Inflammatory macrophage treated with lipopolysaccharide for 4 hours (primary cell): ENCODE measurements at regions not wholly inside any gene's neighbourhood (a gene's known extent, or its start where the extent isn't known, plus 50 kb on each side); places are given as distances from the start of the nearest gene placed in this dataset.

Experiments used
- DNase-seq: peaks from one replicate; pipeline ENCODE4 v3.0.0-alpha.2; 2020

DNA sequence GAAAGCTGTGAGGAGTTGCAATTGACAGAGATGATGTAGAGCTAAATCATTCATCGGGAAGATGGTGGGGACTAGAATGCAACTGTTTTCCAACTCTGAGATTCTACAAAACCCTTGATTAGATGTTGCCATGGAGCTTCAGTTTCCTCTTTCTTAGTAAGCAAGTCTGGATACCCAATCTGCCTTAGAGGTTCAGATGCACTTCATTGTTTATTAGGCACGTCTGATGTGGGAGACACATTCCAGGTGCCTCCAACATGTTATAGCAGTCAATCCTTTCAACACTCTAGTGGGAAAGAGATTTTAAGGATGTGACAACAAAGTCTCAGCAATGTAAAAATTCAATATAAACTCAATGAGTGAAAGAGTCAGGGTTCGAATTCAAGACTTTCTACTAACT lies 291.3 kb upstream of the PHYHIPL start:
- DNase-seq, result no peak

DNA sequence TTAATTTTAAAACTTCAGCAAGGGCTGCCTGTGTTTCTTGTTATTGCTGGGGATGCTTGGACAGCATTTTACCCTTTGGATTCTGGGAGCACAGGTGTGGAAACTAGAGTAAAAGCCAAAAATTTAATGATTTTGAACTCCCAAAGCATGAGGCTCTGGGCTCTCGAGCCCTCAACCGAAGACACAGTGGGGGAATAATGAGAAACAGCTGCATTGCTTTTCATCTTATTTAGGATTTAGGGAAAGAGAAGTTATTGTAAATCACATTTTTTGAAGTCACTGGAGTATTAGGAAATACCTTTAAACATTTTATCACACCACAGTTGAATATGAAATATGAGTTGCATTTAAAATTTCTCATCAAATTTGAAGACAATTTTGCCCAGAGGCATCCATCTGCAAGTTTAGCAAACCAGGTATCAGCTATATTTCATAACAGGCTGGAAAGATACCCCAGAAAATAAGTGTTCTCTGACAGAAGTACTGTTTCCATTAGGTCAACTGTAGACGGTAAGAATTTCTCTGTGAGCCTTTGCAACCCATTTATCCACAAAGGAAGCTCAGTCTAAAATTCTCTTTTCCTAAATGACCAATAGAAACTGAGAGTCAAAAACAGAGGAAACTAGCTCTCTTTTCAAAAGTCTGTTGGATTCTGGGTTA lies 290.6 kb upstream of the PHYHIPL start:
- no peak for DNase-seq

DNA sequence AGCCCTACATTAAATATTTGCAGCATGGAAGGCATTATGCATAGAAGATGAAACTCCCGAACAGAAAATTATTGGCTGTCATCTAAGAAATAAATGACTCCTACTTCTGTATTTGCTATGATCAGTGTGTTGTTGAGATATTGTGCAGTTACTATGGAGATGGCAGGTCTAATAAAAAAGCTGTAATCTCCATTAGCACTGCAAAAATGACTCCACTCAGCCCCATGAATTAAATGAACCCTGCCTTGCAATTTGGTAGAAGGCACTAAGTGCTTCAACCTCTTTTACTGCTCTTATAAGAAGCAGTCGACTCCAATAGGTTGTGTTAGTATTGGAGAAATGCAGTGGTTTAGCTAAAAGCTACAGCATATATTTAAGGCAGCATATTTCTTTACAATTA lies 290.0 kb upstream of the PHYHIPL start:
- DNase-seq, result no peak

DNA sequence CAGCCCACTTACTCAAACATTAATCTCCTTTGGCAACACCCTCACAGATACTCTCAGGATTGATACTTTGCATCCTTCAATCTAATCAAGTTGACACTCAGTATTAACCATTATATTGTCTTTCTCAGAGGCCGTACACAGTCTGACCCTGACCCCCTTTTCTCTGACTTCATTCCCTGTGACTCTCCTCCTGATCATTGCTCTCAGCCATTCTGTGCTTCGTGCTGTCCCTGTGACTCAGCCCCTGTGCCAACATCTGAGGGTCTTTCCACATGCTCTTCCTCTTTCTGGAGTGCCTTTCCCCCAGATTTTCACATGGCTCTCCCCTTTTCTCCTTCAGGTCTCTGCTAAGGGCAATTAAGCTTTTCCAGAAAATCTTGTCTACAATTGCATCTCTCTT lies 289.0 kb upstream of the PHYHIPL start:
- DNase-seq, result no peak

DNA sequence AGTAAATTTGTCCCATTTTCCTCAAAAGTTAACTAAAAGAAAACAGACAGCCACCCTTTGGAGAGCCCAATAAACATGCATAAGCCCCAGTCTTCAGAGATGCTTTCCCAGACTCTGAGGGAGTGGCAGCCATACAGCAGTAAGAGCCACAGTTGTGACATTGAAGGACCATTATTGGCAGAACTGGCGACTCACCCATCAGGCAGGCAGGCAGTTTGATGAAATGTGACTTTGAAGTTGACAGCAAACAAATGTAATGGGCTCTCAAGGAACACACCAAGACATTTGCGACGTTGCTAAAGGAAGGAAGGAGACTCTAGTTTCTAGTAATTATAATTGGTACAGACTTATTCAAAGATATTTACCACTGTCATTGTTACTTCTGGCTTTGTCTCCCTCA lies 287.5 kb upstream of the PHYHIPL start:
- DNase-seq, result no peak

DNA sequence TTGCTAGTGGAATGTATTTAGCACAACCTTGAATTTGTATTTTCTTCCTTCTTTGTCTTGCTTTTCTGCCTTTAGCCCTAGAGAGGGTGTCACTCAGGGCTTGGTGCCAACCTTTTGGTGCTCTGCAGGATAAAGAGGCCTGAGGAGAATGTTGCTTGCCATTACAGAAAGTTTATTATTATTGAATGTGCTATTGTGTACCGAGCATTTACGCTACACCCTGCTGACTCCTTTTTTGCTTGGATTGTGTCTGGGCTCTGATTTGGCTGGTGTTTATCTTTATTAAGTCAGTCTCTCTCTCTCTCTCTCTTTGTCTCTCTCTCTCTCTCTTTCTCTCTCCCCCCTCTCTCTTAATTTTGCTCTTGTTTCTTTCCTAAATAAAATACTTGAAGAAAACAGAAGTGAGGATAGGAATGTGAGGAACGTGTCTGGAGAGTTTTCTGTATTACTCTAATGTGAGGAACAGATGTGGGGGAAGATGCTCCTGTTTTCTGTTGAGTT lies 284.4 kb upstream of the PHYHIPL start:
- DNase-seq, result no peak

DNA sequence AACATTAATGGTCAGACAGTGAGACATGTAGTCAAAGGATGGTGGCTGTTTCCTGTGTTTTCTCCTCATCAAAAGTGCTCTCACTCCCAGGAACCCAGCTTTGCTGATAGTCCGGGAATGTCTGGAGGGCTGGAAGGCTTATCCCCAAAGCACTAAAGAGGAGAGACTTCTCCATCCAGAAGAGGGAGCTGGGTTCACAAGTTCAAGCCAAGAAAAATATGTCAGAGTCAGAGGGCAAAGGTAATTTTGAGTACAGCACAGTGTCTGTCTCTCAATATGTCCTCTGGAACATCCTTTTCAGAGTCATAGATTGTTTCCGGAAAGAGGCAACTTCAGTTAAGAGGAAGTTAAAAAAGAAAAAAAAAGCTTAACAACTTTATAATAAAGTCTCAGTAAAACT lies 281.5 kb upstream of the PHYHIPL start:
- DNase-seq, result no peak

DNA sequence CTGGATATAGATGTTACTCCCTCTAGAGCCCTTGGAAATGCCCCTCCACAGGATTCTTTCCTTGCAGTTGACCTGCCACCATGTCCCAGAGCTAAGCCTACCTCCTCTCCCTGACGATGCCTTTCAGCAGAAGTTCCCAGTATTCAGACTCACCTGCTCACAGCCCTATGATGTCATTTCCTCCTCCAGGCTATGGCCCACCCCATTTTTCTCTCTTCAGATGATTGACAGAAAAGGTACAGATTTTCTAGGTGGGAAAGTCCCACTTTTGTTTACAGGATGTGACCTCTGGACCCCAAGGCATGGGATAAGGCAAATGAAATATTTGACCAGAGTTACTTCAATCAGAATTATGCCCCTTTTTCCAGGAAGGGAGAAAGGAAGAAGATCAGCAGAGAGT lies 280.2 kb upstream of the PHYHIPL start:
- DNase-seq, result no peak

DNA sequence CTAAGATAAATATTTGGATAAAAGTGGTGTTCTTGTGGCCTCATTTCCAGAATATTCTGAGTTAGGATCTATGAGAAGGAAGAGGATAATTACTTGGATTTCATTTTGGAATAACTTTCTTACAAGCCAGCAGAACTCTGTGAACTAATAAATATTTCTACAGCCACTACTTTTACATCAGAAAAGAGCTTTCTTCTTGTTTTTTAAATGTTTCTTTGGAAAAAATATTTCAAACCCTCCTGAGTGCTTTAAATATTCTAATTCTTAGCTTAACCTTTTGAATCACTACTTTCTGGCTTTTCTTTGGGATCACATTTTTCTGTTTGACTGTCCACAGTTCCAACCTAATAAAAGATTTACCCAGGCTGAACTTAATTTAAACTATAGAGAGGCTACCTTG lies 279.2 kb upstream of the PHYHIPL start:
- DNase-seq, result no peak

DNA sequence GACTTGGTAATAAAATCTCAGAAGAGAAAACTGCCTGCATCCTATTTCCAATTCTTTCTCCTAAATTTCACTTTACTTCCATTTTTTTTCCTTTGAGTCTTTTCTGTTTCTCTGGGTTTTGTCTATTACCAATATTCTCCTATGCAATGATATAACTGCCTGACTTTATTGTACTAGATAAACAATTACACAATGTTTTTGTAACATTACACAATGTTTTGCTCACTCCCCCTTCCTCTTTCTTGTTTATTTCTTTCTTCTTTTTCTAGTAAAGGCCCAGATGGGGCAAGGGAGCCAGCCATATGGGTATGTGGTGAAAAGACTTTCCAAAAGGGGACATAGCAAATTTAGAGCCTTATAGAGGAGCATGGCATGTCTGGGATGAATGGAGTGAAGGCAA lies 278.7 kb upstream of the PHYHIPL start:
- DNase-seq, result no peak

DNA sequence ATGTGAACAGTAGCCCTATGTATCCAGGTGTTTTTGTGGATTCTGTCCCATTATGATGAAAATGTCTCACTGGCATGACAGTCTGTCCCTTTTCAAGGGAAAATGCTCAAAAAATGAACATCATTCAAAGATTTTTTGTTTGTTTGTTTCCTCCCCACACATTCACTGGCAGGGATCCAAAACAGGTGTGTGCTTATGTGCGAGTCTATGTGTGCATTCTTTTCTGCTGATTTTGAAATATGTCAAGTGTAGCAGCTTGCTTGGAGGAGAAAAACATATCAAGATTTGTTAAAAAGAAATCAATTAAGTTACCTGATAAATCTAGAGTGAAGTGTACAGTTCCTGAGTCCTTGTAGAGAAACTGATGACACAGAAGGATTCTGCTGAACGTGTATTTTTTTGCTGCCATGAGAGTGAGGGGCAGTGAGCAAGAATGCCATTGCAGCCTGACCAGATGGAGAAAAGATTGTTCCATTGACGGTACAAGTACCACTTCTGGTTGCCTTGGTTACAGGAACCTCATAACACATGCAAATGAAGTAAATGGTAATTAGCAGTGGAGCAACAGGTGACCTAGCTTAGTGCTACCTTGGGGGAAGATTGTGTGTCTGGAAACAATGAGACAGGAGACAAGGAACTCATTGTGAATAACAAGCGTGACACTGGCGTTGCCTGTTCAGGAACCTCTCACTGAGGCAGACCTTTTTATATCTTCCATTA lies 277.4 kb upstream of the PHYHIPL start:
- no peak for DNase-seq

DNA sequence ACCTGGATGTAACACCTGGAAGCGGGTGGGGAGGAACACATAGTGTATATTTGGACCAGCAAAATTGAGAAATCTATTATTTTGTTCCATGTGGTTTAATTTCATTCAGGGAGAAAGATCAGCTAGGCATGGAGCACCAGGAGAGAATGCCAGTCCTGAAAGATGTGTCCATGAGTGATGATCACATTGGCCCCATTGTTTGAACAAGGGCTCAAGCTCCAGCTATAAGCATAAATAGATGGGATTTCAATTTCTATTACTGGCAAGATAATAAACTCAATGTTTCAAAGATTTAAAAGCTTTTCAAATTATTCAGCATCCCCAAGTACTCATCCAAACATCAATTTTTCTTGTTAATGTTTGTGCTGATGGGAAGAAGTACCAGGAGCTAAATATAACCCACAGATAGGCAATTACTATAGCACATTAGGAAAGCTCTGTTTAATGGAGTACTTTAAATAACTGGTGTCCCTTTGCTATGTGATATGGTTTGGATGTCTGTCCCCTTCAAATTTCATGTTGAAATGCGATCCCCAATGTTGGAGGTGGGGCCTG lies 275.3 kb upstream of the PHYHIPL start:
- no peak for DNase-seq

DNA sequence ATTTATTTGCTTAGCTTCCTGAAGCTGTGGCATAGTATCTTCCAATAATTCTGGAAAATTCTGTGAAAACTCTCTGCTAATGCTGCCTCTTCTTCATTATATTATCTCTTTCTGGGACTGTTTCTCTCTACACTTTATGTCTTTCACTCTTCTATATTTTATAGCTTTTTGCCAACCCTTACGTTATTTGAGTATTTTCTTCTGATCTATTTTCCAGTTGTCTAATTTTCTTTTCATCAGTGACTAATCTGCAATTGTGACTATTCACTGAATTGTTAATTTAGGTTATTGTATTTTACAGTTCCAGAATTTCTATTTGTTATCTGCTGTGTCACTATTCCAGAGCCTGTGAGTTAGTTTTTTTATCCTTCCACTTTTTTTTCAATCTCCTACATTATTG lies 273.4 kb upstream of the PHYHIPL start:
- DNase-seq, result no peak

DNA sequence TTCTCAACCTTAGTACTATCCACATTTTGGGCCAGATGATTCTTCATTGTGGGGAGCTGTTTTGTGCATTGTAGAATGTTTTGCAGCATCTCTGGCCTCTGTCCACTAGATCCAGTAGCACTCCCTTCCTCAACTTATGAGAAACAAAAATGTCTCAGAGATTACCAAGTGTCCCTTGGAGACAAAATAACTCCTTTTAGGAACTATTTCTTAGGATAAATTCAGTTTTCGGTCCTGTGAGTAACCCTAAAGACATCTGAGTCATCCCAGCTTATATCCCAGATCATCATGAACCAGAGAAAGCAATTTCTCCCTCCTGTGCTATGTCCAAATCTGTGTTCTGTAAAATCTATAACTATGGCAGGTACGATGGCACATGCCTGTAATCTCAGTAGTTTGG lies 266.6 kb upstream of the PHYHIPL start:
- DNase-seq, result no peak

DNA sequence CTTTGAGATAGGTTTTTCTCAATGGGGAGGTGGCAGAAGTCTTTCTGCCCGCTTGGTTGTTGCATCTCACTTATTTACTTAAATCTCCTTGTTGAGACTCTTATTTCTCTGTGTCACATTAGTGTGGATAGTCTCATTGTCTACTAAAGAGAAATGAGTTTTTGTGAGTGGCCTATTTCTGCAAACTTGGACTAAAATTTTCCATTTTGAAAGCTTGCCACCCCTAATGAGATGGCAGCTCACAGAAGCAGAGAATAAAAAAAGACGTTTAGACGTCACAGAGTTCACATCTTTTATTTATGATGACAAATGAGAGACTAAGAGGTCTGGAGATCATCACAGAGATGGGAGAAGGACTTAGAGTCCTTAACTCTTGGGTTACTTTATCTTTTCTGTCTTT lies 262.7 kb upstream of the PHYHIPL start:
- no peak for DNase-seq

DNA sequence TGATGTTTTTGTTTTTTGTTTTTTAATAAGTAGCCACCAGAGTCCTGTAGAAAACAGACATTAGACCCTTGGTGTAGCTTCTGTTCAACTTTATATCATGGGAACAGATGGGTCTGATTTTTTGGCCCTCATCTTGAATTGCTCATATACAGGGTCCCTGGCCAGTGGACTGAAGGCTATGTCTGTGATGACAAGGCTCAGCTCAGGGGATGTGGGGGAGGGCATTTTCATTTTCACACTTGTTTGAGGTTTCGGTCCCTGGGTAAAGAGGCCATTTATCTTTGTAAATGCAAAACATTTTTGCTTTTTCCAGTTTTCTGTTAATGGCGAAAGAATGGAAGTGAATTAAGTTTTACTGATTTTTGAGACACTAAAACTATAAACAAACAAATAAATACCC lies 257.6 kb upstream of the PHYHIPL start:
- no peak for DNase-seq

DNA sequence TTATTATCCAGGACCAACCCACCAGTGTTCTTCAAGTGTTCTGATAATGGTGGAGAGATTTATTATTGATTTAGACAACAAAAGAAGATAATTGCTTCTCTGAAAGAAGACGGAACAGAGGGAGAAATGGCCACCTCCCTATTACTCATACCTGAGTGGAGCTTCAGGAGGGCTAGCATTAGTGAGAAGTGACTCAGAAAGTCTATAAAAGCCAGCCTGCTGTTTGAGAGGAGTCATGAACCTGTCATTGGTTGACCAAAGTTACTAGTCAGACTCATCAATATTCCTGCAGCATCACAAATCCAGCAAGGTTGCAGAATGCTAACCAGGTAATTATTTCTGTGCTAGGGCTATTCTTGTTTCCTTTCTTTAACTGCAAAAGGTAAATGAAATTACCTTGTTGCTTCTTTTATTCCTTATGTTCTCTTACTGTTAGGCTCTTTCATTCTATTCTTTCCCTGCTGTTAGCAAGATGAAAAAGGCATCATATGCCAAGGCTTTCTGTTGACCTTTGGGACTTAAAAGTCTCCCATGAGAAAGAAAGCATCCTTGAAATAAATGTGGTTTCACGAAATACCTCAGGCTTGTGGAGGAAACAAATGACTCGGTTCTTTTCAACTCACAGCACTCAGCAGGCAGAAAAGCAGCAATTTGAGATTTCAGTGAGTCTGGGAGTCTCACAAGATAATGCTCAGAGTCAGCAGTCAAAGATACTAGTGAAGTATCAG lies 256.4 kb upstream of the PHYHIPL start:
- DNase-seq, result no peak

DNA sequence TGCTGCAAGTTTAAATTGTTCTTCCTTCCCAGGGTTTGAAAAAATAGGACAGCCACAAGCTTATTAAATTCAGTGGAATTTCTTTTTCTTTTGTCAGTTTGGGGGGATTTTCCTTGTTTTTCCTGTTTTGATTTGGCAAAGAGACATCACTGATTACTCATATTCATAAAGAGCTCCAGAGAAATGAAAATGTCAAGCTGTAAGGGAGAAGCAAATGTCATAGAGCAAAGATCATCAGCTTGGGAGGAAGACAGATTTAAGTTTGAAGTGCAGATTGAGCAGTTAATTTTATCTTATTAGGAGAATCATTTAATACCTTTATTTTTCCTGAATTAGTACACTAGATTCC lies 255.8 kb upstream of the PHYHIPL start:
- DNase-seq, result no peak

DNA sequence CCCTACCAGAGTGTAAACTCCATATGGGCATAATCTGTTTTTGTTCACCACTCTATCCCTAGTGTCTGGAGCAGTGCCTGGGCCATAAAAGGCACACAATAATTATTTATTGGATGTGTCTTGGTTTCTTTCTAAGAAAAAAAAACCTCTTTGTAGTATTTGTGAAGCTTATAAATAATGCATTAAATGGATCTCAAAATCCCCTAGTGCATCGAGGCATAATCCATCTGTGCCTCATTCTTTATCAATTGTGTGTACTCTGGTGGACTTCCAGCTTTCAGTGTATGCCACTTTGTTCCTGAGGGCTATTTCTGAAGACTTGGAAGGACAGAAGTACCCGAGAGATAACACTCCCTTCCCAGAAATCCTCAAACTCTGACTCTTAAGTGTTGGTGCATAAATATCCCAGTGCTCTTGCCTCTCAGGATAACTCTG lies 255.0 kb upstream of the PHYHIPL start:
- no peak for DNase-seq

DNA sequence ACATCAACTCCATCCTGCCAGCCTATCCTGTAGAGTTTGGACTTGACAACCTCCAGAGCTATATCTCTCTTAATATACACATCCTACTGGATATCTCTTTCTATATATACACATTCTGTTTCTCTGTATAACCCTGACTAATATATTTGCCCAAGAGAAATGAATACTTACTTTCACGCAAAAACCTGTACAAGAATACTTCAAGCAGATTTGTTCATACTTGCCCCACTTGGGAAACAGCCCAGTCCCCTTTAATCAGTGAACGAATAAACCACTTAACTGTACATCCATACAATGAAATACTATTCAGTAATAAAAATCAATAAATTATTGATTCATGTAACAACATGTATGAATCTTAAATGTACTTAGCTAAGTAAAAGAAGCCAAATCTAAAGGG lies 251.1 kb upstream of the PHYHIPL start:
- DNase-seq, result no peak

DNA sequence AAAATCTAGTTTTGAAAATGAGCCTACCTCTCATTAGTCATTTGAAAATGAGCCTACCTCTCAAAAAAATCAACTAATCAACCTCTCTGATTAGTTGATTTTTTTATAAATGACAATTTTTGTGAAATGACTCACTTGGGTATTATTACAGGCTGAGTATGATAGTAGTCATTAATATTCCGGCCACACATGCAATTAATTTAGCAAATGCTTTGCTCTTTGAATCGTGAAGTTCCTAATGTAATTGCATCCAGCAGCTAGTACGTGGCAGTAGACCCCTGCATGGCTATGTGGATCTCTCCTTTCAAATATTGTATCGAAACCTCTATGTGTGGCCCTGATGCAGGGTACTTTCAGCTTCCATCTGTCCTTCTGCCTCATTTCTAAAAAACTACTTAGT lies 245.9 kb upstream of the PHYHIPL start:
- no peak for DNase-seq

DNA sequence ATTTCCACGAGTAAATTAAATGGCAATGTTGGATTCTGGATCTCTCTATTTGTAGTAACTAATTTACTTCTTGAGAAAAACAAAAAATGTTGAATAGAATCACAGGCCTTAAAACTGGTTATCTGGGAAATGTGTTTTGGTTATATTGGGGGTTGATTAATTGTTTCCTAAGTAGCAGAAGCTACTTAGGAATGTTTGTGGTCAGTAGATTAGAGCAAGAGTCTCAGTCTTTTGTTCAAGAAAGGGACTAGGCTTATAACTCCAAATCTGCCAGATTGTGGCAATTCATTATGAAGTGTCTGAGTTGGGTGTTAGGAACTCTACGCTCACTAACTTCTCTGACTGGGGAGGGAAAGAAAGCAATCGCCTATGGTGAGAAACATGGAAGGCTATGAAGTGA lies 244.3 kb upstream of the PHYHIPL start:
- DNase-seq, result no peak

DNA sequence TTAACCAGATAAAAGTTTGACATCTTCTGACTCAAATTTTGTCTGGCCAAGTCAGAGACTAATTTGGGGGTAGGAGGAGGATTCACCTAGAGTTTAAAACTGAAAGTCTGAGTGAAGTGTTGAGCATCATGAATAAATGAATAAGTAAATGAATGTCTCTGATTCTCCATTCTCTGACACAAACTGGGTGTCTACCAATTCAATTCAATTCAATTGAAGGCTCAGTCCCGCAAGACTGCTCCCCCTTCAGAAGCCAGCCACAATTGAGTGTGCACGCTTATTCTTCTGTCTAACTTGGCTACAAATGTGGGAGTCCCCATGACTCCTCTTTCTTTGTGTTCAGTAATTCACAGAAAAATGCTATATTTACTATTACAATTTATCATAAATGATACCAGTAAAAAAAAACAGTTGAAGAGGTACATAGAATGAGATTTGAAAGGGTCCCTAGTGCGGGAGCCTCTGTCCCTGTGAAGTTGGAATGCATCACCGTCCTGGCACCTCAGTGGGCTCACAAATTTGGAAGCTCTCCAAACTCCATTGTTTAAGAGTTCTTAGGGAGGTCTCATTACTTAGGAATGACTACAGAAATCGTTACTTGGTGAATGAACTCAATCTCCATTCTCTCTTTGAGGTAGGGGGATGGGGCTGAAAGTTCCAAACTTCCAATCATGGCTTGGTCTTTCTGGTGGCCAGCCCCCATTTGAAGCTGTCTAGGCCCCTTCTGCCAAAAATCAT lies 243.7 kb upstream of the PHYHIPL start:
- no peak for DNase-seq
